Epidermal melanocyte (primary cell): ENCODE measurements at regions not wholly inside any gene's neighbourhood (a gene's known extent, or its start where the extent isn't known, plus 50 kb on each side); places are given as distances from the start of the nearest gene placed in this dataset.

Source experiments
- DNase-seq: peaks from one replicate; pipeline ENCODE4 v3.0.0; 2011; ENCODE audit warnings: low spot score; ENCODE audit not compliant: insufficient read length

GRCh38 chr11:70757241-70757640 is 358.9 kb downstream of the CTTN start:
- no peak for DNase-seq

GRCh38 chr11:70758206-70758605 is 359.9 kb downstream of the CTTN start:
- no peak for DNase-seq

- DNase-seq: no peak
Observed at GRCh38 chr11:70759846-70760245, 361.5 kb downstream of the CTTN start.

GRCh38 chr11:70760416-70761020 is 362.2 kb downstream of the CTTN start:
- DNase-seq: no peak

GRCh38 chr11:70761094-70761907 is 363.0 kb downstream of the CTTN start:
- DNase-seq: no peak

- DNase-seq: no peak
Observed at GRCh38 chr11:70761908-70762337, 363.6 kb downstream of the CTTN start.

- DNase-seq: no peak
Observed at GRCh38 chr11:70762810-70763209, 364.5 kb downstream of the CTTN start.

- DNase-seq: peak; percentile 28
Observed at GRCh38 chr11:70763606-70764005, 365.3 kb downstream of the CTTN start.

- no peak for DNase-seq
Observed at GRCh38 chr11:70764356-70764905, 366.1 kb downstream of the CTTN start.

GRCh38 chr11:70766901-70767300 is 368.6 kb downstream of the CTTN start:
- no peak for DNase-seq

- DNase-seq: no peak
Observed at GRCh38 chr11:70768346-70769095, 370.2 kb downstream of the CTTN start.

GRCh38 chr11:70769106-70769505 is 370.8 kb downstream of the CTTN start:
- no peak for DNase-seq

GRCh38 chr11:70769521-70769920 is 371.2 kb downstream of the CTTN start:
- DNase-seq: no peak

GRCh38 chr11:70771099-70771885 is 373.0 kb downstream of the CTTN start:
- no peak for DNase-seq

GRCh38 chr11:70772950-70773349 is 374.6 kb downstream of the CTTN start:
- no peak for DNase-seq

- DNase-seq: no peak
Observed at GRCh38 chr11:70775386-70776075, 377.2 kb downstream of the CTTN start.

- no peak for DNase-seq
Observed at GRCh38 chr11:70776914-70777532, 378.7 kb downstream of the CTTN start.

- no peak for DNase-seq
Observed at GRCh38 chr11:70778883-70779282, 380.6 kb downstream of the CTTN start.

GRCh38 chr11:70779433-70780245 is 381.3 kb downstream of the CTTN start:
- DNase-seq: no peak
